ENCODE measurements at regions not wholly inside any gene's neighbourhood (a gene's known extent, or its start where the extent isn't known, plus 50 kb on each side); places are given as distances from the start of the nearest gene placed in this dataset.
A peak's percentile ranks its signal among the peaks of the same experiment; 100 is the strongest.
"Not testable (repeated sequence)": the region's sequence is repeated elsewhere in the genome, so short reads cannot be mapped to it uniquely, and the experiment has no call there.

DNA sequence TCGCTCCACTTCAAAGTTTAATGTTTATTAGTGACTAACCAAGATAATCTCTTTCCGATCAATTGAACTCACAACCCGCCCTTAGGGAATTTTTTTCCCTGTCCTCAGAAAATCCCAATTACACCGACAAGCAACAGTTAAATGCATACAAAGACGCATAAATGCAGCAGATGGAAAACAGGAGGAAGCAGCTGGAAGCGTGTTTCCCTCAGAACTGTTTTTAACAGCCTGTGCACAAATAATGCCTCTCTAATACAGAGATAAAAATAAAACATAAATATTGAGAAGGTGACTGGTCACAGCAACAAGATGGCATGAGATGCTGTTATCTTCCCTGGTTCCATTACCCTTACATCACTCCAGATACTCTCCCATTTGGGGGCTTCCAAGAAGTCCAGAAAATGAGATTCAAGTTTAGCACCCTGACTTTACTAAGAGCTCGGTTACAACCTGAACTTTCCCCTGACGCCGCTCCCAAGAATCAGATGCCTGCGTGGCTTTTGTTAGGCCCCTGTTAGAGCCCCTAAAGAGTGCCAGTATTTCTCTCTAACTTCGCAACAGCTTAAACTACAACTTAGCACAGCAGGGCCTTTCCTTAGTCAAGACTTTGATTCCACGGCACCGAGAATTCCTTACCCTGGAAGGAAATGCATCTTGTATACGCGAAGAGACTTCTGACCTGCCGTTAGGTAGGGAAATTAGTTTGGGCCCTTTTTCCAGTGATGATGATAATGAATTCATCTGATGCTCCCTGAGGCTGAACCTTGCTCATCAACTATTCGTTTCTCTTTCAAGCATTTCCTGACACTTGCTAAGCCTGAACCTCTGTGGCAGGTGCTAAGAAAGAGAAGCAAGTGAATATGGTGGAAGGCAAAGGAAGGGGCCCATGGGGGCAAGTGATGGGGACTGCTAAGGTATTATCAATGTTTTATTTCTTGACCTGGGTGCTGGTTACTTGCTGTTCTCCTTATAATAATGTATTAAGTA, 137.7 kb upstream of the SMYD2 start:
- DNase-seq (ENCODE audit: low read depth), result no peak

DNA sequence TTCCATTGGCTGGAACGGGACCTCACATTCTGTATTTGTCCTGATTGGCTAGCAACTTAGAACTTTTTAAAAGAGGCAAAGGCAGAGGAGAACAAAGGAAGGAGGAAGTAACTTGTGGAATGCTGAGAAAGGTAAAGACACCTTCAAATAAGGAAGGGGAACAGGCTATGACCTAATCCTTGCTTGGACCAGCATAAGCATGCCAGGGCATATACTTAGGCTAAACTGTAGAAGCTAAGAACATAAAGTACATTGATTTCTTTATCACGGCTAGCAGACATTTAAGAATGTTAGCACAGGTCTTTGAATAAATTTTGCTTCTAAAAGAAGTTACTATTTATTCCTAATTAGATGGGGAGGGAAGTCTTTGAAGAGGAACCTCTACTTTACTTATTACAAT, 136.4 kb upstream of the SMYD2 start:
- DNase-seq (ENCODE audit: low read depth), result not testable (repeated sequence)

DNA sequence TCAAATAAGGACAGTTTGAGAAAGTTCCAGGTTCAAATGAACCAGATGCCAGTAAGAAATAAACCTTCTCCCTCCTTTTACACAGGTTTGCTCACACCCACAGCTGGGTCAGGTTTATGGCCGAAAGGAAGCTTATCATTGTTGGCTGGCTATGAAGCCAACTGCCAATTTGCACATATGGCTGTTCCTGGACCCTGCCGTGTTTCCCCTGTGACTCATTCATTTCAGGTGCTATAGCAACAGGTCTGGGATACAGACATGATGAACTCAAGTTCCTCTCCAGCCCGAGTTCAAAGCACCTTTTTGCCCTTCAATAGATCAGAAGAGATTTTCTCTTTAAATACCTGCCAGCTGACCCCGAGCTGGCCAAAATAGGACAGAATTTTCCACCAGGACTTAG, 134.4 kb upstream of the SMYD2 start:
- no peak for DNase-seq (ENCODE audit: low read depth)

DNA sequence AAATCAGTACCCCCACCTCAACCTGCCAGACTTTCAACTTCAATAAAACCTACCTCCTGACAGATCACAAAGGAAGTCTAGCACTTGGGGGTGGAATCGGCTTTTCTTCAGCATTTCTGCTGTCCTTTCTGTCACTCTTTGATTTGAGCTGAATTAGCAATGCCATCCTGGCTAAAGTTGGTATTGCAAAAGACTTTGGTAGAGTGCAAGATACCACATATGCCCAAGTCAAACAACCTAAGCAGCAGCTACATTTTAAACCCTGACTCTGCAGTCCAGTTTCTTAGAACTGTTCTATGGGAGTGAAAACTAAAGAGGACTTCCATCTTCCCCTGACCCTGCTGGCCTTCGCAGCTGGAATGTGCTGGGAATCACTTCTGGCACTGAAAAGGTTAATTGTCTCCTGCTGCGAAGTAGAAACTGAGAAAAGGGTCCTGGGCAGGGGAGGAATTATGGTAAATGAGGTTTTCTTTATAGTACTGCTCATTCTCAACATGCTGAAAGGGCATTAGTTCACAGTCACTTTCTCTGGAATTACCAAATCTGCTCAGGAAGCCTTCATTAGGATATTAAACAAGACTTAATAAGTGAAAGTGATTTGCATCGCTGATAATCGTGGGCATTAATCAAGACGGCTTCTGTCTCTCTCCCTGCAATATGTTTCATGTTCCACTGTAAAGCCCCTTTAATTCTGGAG, 126.2 kb upstream of the SMYD2 start:
- no peak for DNase-seq (ENCODE audit: low read depth)

DNA sequence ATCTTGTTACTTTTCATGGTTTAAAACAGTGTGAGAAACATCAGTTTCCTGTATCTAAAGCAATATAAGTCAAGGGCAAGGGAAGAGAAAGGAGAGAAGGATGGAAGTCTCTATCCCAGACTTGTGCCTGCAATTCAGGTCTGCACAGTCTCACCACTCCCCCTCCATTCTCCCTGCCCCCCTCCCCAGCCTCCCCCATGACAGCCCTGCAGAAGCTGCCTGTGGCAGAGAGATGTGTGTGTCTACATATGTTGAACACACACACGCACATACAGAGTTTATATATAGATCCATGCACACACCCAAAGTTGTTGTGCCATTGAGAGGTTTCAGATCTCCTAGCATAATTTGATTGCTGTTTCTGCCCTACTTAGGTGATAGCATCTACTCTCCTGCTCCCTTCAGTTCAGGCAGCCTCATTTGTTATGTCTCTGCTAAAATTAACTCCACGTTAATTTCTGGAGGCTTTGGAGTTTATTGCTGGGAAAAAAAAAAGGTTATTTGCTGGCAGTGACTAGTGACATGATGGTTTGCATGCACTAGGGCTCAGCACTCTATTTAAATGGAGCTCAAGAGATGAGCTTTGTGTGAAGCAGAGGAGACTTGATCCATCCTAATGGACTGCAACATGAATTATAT, 124.9 kb upstream of the SMYD2 start:
- DNase-seq (ENCODE audit: low read depth), result no peak

DNA sequence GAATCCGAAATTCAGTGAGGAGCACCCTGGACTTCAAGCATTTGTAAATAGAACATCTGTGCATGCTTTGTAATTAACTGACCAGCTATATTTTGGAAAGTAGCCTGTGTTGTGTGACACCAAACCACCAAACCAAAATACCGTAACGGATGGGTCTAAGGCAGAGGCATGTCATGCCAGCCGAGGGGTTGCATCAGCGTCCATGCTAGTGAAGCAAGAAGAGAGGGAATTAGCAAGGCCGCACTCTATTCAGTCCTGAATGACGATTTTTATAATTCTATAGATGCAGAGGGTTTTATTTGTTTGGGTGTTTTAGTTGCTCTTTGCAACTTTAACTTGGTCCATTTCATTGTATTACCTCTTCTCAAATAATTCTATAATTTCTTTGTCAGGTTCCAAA, 116.8 kb upstream of the SMYD2 start:
- DNase-seq (ENCODE audit: low read depth), result no peak

DNA sequence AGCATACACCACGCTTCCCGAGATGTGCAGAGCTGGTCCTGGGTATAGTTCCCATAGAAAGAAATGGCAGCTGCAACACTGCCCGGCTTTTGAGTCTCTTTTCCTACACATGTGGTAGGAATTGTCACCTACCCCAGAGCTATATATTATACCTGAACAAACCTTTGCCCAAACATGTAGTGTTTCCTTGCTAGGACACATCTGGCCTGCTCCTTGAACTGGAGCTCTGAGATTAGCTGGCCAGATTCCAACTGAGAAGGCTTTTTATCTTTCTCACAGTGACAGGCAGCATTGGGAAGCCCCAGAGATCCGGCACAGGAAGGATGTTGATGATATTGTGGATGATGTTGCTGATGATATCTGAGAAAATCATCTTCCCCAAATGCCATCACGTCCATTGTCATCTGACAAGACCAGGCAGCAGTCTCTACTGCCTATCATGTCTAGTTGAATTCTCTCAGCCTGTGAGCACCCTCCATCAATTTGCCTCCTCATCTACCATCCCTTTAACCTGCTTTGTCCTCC, 115.0 kb upstream of the SMYD2 start:
- DNase-seq (ENCODE audit: low read depth), result no peak

DNA sequence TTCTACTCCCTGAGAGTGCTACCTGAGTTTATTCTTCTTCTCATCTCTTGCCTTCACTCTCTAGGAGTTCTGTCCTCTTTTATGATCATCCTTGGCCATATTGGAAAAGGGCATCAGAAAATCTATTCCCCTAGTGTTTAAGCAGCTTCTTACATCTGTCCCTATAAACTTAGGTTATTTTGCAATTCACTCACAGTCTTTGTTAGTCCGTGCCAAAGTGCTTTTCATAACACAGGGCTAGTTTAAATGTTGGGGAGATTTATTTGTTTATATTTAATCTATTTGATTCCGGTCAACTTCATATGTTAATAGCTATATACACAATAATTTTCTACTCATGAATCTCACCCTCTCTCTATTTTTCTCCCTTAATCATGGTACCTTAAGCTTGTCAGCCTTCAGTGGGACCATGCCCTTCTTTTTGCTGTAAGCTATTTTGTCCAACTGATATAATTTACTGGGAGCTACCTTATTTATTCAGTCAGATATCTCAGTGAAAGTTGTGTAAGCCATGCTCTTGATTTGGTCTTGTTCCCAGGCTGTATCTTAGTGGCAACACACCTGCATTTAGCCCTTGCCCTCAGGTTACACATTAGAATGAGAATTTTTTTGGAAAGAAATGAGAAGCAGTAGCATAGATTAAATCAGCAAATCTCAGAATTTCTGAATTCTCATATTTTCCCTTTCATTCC, 106.3 kb upstream of the SMYD2 start:
- DNase-seq (ENCODE audit: low read depth), result no peak

DNA sequence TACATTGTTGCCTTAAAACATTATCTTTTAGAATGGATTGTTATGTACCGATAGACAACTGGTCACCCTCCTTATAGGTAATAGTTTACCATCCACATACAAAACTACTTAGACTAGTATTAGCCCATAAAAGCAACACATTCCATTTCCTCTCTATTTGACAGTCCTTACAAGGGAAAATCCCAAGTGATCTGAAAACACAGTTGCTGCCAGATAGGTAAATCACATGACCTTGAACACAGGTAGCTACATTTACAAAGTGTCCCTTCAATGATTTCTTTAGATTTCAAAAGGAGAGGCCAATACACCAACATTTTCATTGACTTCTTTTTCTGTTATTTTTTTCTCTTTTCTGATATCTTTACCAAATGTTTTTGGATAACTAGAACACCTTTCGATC, 102.9 kb upstream of the SMYD2 start:
- DNase-seq (ENCODE audit: low read depth), result no peak

DNA sequence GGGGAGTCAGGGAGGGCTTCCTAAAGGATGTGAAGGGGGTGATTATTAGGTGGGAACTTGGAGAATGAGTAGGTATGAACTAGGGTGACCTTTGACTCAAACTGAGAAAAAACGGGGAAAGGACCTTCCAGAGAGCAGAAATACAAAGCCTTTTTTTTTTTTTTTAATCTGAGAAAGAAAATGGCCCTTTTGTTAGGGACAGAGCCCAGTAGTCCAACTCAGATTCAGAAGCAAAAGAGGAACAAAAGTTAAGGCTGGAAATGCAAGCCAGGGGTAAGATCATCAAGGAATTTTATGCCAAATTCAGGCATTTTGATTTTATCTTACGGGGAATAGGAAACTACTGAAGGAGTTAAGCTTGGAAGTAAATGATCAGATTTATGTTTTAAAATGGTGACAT, 96.0 kb upstream of the SMYD2 start:
- no peak for DNase-seq (ENCODE audit: low read depth)

DNA sequence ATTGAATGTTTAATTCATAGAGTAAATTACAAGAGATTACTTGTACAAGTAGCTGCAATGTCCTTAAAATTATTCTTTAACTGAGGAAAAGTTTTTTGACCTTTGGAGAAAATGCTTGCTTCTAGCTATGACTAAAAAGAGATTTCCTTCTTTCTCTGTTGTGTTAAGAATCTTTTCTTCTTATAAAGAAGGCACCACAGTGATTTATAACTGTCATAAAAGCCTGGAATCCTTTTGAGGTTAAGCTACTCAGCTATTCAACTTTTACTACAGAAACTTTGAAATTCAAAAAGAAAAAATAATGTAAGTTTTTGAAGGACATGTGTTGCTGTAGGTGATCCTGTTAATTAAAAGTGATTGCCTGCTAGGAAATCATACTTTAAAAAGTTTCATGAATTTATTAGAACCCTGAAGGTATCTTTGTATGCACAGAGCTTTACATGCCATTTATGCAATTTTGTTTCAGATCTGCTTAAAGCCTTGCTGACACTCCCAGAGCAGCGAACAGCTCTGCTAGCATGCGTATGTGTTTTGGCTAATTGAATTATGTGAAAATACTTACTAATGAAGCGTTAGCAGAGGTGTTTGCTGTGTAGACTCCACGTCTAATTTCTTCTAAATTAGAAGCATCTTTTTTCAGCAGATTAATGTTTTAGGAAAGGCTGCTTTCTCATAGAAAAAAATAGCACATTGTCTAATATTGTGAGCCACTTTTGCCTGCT, 94.7 kb upstream of the SMYD2 start:
- no peak for DNase-seq (ENCODE audit: low read depth)

DNA sequence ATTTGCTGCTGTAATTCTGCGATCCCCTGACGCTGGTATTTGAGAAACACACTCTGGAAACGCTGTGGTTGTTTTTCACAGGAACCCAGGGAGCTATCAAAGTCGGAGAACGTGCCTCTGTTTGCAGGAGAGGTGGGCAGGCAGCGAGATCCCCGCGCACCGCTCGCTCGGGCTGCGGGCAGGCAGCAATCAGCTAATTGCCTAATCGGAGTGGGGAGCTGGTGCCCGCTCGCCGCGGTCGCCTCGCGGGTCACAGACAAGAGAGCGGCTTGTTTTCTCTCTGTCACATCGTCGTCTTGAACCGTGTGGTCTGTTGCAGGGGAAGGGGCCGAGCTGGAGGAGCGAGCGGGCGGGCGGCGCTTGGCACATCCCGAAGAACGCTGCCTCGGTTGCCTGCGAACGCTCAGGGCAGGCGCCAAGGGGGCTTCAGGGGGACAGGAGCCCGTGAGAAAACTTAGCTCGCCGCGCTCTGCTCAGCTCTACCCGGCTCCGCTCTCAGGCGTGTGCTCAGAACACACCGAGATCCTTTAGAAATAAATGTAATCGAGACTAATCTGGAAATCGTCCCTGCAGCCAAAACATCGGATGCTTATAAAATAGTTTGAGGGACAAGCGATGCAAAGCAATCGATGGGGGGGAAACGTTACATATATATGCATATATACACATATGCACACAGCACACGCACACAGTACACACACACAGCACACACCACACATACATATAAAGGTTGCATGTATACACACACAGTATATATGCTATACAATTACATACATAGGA, 93.6 kb upstream of the SMYD2 start:
- DNase-seq (ENCODE audit: low read depth), result peak; percentile 4

DNA sequence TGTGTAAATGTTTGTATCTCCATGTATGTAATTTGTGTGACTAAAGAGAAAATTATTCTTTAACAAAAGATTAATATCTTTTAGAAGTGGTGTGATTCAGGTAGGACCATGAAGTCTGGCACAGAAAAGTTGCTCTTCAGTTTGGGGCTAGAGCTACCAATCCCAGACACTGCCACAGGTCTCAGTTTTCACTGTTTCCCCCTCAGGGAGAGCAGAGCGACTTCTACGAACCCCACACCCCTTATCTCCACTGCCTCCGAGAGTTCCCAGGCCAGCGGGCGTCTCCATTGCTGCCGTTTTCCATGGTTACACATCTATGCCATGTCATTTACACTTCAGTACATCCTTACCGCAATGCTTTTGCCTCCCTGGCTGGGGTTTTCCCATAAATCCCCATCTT, 93.0 kb upstream of the SMYD2 start:
- DNase-seq (ENCODE audit: low read depth), result no peak

DNA sequence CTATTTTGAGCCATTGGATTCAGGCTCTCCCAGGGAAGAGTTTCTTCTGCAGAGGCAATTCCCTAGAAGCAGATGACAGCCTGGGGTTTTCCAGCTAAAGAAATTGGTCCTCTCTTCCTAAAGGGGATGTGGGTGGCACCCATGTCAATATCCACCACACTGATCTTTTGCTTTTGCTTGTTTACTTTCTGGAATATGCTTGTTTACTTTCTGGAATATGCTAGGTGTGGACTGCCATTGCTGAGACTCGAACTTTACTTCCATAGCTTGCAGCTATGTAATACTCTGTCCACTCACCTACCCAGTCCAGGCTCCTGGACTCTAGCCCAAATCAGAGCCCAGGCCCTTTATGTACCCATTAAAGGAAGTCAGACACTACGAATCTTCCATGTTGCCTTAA, 92.1 kb upstream of the SMYD2 start:
- DNase-seq (ENCODE audit: low read depth), result no peak

DNA sequence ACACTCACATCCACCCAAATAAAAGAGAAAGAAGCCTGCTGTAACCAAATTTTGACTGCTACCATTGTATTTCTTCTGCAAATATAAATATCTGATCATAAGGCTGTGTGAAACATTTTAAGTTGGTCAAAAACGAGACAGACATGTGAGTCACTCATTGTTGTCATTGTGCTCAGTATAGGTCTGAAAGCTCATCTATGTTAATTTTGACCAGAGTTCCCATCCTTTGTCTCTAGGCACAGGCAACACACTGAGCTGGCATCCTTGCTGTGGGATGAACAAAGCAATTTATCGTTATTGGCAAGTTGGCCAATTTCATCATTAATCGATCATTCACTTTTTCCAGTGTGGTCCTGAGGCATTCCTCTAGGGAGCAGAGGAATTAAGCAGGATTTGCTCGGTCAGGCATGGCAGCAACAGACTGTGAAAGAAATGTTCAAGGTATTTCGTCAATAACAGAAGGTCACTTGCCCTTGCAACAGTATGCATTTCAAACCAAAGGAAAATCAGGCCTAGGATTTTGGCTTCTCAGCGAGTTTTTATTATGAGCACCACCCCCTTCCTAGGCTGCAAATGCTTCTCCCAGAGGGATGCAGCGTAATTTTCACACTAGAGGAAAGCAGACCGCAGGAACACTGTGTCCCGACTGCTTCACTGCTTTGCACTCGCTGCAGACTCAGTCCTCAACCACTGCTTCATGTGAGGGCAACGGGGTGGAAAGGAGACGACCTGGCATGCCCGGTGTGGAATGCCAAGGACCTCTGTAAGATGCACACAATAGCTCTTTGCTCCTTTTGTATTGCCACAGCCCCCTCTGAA, 87.9 kb upstream of the SMYD2 start:
- peak; percentile 5 for DNase-seq (ENCODE audit: low read depth)

DNA sequence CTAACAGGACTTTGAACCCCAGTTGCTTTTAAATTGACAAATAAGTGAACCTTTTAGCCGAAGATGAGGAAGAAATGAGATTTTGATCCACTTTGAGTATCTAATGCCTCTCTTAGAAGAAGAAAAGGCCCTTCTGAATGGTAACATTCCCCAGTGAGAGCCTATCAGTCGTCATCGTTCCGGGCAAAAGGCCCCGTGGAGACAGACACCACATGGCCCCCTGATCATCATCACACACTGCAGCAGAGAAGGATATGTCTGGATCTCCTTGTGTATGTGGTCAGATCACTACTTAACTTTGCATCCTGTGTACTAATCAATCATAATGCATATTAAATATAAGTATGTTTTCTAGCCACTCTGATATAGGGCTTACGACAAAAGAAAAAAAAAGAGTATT, 87.3 kb upstream of the SMYD2 start:
- no peak for DNase-seq (ENCODE audit: low read depth)

DNA sequence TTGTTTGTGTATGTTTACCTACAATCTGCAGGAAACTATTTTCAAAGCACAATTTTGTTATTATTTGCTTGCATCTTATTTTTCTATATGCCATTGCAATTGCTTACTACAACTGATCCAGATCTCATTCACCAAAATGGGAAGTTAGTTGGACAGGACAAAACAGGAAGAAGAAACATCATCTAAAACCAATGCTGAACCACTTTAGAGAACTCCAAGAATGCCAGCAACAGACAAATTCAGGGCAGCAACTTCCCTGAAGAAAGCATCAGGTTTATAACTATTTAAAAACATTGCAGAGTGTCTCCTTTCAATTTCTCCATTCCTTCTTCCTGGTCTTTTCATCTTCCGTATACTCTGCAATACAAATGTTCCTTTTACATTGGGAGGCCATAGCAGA, 82.4 kb upstream of the SMYD2 start:
- no peak for DNase-seq (ENCODE audit: low read depth)

DNA sequence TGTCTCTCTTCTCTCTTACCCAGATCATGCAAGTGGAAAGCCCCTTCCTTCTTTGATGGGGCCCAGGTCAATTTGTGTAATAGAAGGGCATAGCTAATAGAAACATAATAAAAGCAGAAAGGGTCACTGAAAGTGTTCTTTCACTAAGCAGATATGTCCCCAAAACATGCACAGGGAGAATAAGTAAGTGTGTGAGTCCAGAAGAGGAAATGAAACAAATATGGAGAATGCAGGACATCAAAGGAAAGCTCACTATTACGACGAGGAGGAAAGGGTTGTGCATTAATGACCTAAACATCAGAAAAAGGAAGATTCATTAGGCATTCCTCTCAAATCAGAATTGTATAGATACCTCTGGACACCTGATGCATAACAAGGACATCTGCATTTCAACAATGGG, 81.4 kb upstream of the SMYD2 start:
- DNase-seq (ENCODE audit: low read depth), result no peak

DNA sequence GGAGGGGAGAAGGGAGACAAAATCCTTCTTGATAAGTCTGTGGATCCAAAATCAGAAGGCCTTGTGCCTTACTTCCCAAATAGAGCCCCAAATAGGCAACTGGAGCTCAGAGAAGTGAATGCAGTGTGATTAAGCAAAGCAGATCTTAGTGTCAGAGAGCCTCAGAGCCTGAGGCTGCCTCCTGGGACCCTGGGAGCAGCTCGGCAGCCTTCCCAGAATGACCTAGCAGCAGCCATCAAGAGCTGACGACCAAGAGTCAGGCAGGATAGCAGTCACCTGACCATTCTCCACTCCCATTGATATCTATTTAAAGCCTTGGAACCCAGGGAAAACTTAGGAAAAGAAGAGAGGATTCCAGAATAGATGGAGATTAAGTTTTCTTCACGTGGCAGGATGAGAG, 78.0 kb upstream of the SMYD2 start:
- no peak for DNase-seq (ENCODE audit: low read depth)

DNA sequence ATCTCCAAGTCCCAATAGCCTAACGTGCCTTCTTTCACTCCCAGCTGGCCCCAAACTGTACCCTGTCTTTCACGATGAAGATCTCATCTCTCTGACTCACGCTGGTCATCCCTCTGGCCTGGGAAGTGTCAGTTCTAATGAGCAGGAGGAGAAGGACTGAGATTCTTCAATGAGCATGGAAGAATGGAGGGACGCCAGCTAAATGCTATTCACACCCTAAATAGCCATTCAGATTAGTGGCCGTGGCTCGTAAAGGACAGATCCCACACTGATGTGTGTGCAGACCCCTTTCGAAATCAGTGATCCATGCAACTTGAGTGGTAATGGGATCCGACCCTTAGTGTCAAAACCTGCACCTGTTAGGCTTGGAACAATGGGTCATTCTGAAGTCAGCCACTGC, 75.9 kb upstream of the SMYD2 start:
- DNase-seq (ENCODE audit: low read depth), result no peak

All from iris pigment epithelial cell (primary cell).